ENCODE measurements at regions not wholly inside any gene's neighbourhood (a gene's known extent, or its start where the extent isn't known, plus 50 kb on each side); places are given as distances from the start of the nearest gene placed in this dataset.
A peak's percentile ranks its signal among the peaks of the same experiment; 100 is the strongest.

DNA sequence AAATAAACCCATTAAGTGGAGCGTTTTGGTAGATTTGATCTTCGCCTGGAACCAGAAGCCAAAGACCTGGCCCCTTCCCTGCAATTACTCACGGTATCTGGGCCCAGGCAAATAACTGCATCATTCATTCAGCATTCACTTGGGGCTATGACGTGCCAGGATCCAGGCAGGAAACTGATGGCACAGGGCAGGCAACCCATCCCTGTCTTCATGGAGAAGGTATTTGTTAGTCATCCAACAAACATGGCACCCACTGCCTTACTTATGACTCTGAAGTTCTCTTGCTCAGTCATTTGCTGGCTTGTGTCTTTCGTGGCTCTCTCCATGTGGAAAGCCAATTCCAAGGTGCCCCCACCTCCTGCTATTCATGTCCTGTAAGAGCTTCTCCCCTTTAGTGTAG lies 232.4 kb downstream of the BMP7 start:
- DNase-seq, result no peak

DNA sequence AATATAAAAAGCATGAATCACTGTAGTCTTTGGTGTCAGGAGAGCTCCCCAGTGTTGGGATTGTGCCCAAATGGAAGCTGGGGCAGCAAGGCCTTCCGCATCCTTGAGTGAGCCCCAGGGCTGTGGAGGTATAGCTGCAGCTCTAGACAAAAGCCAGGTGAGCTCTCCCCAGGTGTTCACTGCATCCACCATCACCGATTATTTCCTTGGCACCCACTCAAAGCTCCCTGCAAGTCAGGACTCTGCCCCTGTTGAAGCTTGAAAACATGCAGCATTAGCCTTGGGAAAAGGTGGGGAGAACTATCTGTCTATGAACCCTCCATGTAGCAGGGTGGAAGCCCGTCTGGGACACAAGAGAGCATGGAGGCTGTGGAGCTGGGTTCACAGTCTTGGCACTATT lies 228.8 kb downstream of the BMP7 start:
- no peak for DNase-seq

DNA sequence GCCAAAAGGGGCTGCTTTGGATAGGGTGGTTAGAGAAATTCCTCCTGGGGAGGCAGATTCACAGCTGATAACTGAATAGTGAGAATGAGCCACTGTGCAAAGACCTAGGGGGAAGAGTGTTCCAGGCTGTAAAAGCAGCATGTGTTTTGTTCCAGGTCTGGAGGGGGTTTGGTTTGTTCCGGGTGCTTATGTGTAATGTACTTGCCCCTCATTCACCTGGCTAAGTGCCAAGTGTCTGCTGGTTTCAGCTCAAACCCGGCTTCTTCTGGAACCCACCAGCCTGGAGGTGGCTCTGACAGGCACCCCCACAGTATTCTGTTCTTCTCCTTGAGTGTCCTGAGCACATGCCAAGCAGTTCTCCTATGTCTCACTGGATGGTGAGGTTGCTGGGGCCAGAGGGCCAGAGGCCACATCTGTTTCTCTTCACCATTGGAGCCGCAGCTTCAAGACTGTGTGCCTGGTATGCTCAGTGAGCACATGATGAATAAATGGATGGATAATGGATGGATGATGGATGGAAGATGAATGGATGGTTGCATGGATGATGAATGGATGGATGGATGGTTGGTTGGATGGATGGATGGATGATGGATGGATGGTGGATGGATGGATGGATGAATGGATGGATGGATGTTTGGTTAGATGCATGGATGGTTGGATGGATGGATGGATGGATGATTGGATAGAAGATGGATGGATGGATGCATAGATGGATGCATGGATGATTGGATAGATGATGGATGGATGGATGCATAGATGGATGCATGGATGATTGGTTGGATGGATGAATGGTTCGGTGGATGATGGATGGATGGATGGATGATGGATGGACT lies 227.6 kb downstream of the BMP7 start:
- no peak for DNase-seq

DNA sequence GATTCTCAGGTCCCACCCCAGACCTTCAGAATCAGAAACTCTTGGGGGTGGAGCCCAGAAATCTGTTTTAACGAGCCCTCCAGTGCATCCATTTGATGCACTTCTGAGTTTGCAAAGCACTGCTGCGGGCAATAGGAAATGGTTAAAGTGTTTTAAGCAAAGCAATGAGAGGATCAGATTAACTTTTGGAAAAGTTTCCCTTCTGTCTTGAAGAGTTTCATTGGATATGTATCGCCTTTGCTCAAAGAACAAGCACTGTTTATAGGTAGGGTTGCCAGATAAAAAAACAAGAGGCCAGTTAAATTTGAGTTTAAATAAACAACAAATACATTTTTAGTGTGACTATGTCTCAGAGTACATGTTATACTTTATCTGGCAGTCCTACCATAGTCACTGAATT lies 226.0 kb downstream of the BMP7 start:
- DNase-seq, result no peak

DNA sequence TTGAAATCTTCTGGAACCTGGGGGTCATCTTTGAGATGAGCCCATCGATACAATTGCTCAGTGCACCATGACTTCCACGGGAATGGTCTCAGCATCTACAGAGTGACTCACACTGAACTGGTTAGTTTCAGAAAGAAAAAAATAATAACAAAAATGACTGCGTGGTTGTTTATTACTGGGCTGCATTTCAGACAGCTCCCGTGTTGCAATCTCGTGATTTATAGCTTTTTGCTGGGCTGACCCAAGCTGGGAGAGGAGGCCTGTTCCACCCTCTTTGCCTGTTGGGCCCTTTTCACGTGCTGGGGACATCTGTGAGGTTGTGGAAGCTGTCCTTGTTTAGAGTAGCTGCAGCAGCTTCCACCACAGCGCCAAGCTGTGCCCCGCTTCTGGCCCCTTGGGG lies 225.5 kb downstream of the BMP7 start:
- no peak for DNase-seq

DNA sequence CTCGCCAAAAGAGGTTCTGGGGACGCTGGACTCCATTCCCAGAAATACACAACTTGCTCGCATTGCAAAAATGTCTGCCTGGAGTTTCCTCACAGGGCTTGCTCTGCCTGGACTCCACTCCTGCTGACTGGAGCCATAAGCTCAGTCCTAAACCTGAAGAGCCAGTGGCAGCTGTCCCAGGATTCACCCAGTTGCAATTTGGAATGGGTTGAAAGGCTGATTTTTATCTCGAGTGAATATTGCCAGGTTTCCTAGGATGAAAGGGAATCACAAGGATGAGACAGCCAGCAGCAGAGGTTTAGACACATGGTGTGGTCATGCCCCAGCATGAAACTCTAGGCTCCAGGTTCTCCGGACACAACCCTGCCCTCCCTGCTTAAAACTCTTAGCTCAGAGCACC lies 223.3 kb downstream of the BMP7 start:
- DNase-seq, result no peak

DNA sequence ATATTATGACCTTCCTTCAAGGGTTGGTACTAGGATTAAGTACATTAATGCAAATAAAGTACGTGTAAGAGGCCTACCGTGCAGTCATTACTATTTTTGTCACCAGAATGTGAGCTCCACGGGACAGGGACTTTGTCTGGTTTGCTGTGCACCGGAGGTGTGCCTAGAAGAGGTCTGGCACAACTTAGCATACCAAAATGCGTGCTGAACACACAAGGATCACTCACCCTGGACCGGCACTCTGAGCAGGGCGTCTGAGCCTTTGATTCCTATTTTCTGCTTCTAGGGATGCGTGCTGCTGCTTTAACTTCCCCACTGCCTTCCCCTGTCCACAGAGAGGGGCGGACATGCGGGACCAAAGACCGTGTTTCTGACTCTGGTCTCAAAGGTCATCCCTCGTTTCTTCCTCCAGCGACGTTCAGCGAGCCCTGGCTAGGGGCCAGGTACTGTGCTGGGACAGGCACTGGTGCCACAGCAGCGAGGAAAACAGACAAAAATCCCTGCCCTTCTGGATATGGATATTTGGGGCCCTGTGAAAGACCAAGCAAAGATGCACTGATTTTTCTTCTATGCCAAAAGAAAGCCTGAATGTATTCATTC lies 222.7 kb downstream of the BMP7 start:
- DNase-seq, result no peak

DNA sequence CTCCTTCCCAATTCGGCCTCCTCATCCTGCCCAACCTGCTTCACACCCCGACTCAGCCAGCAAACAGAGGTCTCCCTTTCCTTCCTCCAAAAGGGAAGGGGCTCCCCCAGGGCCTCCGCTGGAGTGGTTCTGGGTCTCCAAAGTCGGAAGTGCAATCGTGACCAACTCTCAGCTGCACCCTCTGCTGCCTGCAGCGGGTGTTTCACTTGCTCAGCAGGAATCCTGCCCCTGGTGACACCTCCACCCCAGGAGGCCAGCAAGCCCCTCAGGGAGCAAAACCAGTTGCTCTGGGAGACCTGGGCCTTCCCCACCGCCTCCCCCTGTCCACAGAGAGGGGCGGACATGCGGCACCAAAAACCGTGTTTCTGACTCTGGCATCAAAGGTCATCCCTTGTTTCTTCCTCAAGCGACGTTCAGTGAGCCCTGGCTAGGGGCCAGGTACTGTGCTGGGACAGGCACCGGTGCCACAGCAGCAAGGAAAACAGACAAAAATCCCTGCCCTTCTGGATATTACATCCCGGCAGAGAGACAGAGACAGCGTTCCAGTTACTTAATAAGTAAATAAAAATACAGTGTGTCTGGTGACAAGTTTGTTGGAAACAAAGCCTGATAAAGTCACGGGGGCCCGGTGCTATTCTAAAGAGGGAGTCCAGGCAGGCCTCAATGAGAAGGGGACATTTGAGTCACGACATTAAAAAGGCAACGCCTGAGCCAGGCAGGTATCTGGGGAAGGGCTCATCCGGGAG lies 219.0 kb downstream of the BMP7 start:
- DNase-seq, result peak in 1 of 4 experiments; percentile 2

DNA sequence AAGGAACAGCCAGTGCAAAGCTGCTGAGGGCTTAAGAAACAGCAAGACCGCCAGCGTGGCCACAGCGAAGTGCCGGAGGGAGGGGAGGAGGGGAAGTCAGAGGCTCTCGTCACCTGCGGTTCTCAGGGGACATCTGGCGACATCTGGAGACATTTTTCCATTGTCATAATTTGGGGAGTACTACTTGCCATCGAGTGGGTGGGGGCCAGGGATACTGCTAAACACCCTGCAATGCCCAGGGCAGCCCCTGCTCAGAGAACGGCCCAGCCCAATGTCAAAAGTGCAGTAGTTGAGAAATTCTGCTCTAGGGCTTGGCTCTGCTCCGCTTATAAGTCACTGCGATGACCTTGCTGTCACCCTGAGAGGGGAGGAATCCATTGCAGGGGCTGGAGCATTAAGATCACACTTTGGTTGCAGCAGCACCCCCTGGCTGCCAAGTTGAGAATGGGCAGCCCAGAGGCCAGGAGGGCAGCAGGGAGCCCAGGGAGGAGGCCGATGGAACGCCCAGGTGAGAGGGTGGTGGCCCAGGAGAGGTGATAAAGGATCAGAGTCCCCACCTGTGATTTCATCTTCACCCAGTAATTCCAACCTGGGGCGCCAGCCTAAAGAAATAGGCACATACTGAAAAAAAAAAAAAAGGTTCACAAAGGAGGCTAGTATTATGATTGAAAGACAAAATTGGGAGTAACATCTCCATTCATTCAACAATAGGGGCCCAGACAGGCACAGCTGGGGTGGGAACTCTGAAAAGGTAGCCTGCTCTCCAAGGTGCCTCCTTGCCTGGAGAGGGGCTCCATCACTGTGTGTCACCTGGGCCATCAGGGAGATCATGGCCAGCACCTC lies 218.2 kb downstream of the BMP7 start:
- DNase-seq, result peak; percentile 4 to 62 (median 44)

DNA sequence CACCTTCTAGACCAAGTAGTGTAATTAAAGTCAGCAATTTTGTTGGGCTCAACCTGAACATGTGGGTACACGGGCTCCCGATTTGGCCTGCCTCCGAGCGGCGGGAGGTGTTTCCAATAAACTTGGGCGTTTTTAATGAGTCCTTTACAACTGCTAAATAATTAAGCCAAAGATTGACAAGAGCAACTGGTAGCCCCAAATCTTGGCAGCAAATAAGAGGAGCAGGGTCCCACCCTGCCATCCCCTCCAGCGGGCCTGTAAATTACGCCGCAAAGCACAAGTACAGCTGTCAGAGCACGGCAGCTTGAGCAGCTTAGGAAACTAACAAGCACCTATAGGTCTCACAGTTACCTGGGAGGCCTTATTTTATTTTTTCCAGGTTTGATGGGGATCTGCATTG lies 217.1 kb downstream of the BMP7 start:
- DNase-seq, result no peak

DNA sequence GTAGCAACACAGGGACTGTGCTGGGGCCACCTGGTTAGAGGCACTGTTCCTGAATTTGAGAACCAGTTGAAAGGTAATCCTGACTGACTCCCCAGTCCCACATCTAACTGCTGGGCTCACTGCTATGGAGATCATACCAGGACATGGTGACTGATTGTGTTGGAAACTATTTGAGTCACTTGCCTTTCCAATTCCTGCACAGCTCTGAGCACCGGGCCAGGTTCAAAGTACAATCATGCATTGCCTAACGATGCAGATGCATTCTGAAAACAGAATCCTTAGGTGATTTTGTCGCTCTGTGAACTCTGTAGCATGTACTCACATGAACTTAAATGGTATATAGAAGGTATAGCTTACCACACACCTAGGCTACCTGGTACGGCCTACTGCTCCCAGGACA lies 215.3 kb downstream of the BMP7 start:
- DNase-seq, result no peak

DNA sequence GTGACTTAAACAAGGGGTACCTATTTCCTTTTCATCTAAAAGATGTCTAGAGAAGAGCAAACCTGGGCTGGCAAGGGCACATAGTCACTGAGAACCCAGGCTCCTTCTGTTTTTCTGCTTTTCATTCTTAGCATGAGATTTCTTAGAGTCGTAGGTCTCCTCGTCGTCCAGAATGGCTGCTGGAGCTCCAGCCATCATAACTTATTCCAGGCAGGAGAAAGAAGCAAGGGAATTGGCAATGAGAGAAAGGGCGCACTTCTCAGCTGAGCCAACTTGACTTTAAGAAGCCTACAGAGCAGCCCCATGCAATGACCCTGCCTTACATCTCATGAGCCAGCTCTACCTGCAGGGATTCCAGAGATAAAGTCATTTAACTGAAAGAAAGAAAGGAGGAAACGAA lies 213.4 kb downstream of the BMP7 start:
- no peak for DNase-seq

DNA sequence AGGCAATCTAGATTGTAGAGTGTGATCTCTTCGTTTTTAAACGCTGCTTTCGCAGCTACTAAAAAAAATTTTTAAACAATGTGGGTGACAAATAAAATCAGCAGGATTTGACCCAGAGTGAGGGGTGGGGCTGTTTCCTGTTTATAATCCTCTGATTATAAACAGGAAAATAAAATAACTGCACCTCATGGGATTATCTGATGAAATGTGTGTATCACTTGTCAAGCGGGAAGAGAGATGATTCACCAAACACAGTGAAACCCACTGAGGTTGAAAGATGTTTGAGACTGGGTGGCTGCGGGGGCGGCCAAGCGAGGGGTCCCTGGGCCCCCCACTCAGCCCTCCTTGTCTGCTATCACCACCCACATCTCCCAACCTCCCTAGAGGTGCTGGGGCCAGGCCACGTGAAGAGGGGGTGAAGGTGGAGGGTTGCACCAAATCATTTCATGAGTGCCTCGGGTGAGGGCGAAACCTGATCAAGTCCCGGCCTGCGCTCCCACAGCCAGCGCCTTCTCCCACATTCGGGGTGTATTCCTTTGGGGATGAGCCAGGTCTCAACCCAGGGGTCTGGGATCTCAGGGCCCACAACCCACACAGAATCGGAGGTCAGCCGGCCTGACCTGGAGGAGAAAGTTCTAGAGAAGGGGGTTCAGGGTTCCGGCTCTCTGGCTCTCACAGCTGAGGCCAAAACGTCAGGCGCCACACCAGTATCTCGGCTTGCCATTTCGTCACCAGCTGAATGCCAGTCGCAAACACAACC lies 212.5 kb downstream of the BMP7 start:
- DNase-seq, result no peak

DNA sequence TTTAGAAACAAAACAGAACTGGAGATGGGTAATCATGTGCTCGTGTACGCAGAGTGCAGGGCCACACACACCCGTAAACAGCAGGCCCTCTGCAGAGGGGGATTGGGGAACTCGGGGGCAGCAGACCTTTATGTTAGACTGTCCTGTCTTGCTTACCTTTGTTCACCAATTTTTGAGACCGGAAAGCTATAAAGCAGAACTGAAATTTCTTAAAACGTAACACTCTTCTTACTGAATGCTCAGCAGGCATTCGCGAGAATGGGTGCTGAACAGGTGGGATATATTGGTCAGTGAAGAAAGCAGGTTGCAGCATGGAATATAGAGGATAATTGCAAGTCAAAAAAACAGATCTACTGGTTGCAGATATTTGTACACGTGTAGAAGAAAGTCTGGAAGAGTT lies 211.1 kb downstream of the BMP7 start:
- no peak for DNase-seq

DNA sequence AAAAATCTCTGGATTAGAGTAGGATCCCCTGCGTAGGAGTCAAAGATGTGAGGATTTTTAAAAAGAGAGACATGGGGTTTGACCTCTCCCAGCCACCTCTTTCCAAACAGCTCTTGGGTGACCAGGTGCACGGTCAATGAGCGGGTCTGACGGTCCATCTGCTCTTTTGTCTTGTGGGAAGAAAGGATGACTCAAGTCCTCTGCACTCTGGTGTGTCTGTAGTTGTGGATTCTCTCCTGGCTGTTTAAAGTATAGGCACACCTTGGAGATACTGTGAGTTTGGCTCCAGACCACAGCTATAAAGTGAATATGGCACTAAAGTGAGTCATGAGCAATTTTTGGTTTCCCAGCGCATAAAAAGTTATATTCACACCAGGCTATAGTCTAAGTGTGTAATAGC lies 209.8 kb downstream of the BMP7 start:
- no peak for DNase-seq

DNA sequence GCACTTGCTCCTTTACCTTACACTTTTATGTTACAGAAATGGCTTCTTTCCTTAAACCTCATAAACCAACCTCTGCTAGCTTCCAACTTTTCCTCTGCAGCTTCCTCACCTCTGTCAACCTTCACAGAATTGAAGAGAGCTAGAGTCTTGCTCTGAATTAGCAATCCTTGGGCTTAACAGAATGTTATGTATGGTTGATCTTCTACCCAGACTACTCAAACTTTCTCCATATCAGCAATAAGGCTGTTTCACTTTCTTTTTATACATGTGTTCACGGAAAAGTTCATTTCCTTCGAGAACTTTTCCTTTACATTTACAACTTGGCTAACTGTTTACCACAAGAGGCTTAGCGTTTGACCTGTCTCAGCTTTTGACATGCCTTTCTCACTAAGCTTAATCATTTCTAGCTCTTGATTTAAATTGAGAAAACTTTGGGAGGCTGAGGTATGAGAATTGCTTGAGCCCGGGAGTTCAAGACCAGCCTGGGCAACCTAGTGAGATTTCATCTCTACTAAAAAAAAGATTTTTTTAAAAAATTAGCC lies 207.3 kb downstream of the BMP7 start:
- DNase-seq, result no peak

DNA sequence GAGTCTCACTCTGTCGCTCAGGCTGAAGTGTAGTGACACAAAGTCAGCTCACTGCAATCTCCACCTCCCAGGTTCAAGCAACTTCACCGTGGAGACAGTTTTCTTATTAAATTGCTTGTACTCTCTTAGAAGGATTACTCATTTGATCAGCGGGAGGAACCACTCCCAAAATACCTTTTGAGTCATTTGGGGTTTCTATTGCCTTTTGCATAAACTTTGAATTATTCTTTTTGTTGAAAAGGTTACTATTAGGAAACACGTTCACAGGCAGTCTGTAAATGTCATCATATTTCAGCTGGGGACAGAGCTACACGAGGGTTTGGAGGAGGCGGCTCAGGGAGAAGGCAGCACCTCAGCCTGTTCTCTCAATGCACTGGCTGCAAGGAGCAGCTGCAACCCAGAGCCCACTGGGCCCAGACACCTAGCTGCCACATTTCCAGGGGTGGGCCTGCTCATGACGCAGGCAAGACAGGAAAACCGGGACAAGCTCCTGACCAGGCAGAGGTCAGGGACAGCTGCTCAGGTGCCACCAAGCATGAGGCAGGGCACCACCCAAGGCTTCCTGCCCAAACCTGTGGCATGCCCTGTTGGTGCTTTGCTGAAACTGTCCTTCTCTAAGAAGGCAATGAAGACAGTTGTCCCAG lies 205.9 kb downstream of the BMP7 start:
- DNase-seq, result no peak

DNA sequence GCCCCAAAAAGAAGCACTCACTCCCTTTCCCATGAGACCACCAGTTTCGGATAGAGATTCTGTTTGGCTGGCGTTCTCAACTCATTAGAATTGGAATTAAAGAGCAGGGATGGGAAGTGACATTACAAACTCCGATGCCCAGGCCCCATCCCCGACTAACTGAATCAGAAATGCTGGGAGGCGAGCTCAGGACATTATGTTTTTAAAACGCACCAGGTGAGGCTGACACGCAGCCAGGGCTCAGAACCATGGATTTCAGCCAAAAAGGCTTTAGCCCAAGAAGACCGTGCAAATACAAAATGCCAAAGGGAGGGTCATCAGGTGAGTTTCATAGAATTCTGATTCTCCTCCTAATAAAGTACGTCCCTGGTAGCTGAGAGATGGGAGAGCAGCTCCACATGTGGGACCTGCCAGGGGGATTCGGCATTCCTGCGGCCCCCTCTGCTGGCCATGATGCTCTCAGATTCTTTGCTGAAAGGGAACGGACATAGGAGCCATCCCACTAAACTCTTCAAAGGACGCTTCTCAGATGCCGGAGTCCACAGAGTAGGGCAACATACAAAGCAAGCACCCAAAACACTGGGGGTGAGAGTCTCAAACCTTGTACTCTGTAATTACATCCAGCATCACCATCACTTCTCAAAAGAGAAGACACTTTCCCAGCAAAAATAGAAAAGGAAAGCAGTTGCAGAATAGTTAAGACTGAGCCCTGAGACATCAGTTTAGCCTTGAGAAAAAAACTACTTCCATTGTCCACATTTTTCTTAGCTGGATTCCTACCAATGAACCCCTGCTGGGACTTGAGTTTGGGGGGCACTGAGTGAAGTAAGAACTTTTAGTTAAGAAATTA lies 205.2 kb downstream of the BMP7 start:
- no peak for DNase-seq

DNA sequence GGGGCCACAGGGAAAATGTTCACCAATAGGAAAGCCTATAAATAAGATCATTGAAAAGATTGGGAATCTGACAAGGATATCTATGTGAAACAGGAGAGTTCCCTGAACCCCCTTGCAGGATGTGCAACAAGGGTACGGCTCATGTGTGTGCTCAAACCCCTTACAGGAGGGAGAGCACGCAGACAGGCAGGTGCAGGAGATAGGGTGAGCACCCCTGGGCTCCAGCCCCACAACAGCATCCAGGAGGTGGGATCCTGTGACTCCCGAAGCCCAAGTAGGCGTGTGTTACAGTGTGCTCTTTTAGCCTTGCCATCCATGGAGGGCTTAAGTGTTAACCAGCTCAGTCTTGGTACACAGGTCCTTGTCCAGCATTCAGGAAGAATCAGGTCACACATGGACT lies 204.2 kb downstream of the BMP7 start:
- no peak for DNase-seq

DNA sequence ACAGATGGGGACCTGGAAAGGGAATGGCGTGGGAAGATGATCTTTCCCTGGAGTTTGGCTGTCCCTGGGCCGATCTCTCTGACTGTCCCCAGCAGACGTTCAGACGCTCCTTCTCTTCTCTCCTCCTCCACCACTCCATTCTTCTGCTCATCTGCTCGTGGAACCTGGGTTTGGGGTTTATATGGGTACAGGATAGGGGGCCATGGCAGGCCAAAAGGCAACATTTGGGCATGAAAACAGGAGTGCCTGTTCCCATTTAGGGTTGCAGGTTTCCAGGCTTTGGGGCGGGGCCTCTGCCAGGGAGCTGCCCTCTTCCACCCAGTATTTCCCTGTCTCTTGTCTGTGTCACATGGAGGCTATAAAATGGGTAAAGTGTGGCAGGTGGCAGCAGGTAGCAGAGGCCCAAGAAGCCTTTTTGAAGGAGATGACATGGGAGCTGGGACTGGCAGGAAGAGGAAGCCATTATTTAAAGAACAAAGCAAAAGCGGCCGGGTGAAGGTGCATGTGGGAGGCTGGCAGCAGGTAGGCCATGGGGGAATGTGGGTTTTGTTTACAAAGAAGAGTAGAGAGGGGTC lies 203.7 kb downstream of the BMP7 start:
- DNase-seq, result no peak
